H1 (cell line): ENCODE measurements at regions not wholly inside any gene's neighbourhood (a gene's known extent, or its start where the extent isn't known, plus 50 kb on each side); places are given as distances from the start of the nearest gene placed in this dataset.

Experiments used
- CTCF ChIA-PET: fragments of 300-600 bp; sonication (Branson Sonifier 250); formaldehyde crosslinking; loops from one replicate; lab custom pipeline; 2021; ENCODE audit not compliant: partially characterized antibody; lab: Charles Lee
- POLR2A ChIA-PET: fragments of 300-600 bp; sonication (Branson Sonifier 250); formaldehyde crosslinking; loops from one replicate; lab custom pipeline; 2021; ENCODE audit warnings: inconsistent platforms; ENCODE audit not compliant: partially characterized antibody; lab: Charles Lee
- DNase-seq, 2 experiments: peaks; one replicate each; pipeline versions ENCODE4 v3.0.0 to v3.0.0-alpha.2; 2010 to 2022; ENCODE audit warnings: low spot score in 2 of 2, low read depth in 1 of 2, mixed read lengths in 1 of 2
- FAIRE-seq: peaks from 2 replicates; lab custom pipeline; 2011; peaks lifted over from hg19 to GRCh38; lab: Jason Lieb, UNC
- H2AFZ ChIP-seq: 2 replicates; pipeline ENCODE4 v1.8.1; 2012; ENCODE audit warnings: low read length, inconsistent platforms
- H2AK5ac ChIP-seq: 2 replicates; pipeline ENCODE4 v1.6.1; 2013; ENCODE audit warnings: low read depth, low read length
- H2BK120ac ChIP-seq: replicated peaks from 2 replicates; pipeline ENCODE3; 2013; ENCODE audit warnings: low read depth, low read length, inconsistent platforms
- H2BK12ac ChIP-seq: 2 replicates; pipeline ENCODE4 v1.6.1; 2013; ENCODE audit warnings: low read depth, low read length
- H2BK15ac ChIP-seq: 2 replicates; pipeline ENCODE4 v1.6.1; 2013; ENCODE audit warnings: low read length
- H2BK20ac ChIP-seq: 2 replicates; pipeline ENCODE4 v1.6.1; 2013; ENCODE audit warnings: low read length
- H2BK5ac ChIP-seq: 2 replicates; pipeline ENCODE4 v1.6.1; 2013; ENCODE audit warnings: low read depth, low read length
- H3K14ac ChIP-seq: 2 replicates; pipeline ENCODE4 v1.6.1; 2013; ENCODE audit warnings: inconsistent platforms; ENCODE audit not compliant: insufficient read length
- H3K18ac ChIP-seq: 2 replicates; pipeline ENCODE4 v1.6.1; 2013; ENCODE audit warnings: low read length; ENCODE audit errors: extremely low read depth
- H3K23ac ChIP-seq: 2 replicates; pipeline ENCODE4 v1.6.1; 2013; ENCODE audit warnings: inconsistent platforms; ENCODE audit not compliant: insufficient read length
- H3K23me2 ChIP-seq: 2 replicates; pipeline ENCODE4 v1.6.1; 2013; ENCODE audit warnings: low read depth, low read length
- H3K27ac ChIP-seq: 2 replicates; pipeline ENCODE4 v1.6.1; 2011; ENCODE audit warnings: low read depth, low read length, inconsistent platforms
- H3K27me3 ChIP-seq, 4 experiments: replicated peaks in 1 of 4; 1 replicate in 1 of 4; 2 replicates in 3 of 4; pipeline versions ENCODE4 v1.6.1 to v1.8.1; 2011 to 2013; ENCODE audit warnings: low read length in 3 of 4, mild to moderate bottlenecking in 3 of 4, inconsistent platforms in 2 of 4, mixed read lengths in 2 of 4, moderate library complexity in 1 of 4; ENCODE audit not compliant: control insufficient read depth in 3 of 4, insufficient read depth in 3 of 4; ENCODE audit errors: extremely low read depth in 1 of 4
- H3K36me3 ChIP-seq, 4 experiments: 2 replicates each; pipeline versions ENCODE4 v1.6.1 to v1.8.1; 2011 to 2013; ENCODE audit warnings: mild to moderate bottlenecking in 4 of 4, low read length in 3 of 4, moderate library complexity in 2 of 4, control low read depth in 1 of 4, inconsistent platforms in 1 of 4; ENCODE audit not compliant: insufficient read depth in 4 of 4, control insufficient read depth in 2 of 4
- H3K4ac ChIP-seq: replicated peaks from 2 replicates; pipeline ENCODE3; 2013; ENCODE audit warnings: low read length, low read depth, mixed read lengths, inconsistent platforms; ENCODE audit not compliant: insufficient read length
- H3K4me1 ChIP-seq, 4 experiments: replicated peaks in 1 of 4; 1 replicate in 1 of 4; 2 replicates in 3 of 4; pipeline versions ENCODE4 v1.6.1 to v1.8.1; 2011 to 2013; ENCODE audit warnings: low read length in 3 of 4, inconsistent platforms in 2 of 4, mixed read lengths in 1 of 4; ENCODE audit not compliant: insufficient read depth in 4 of 4, control insufficient read depth in 3 of 4
- H3K4me2 ChIP-seq, 2 experiments: 2 replicates each; pipeline versions ENCODE4 v1.6.1 to v1.8.1; 2011 to 2013; ENCODE audit warnings: low read depth in 2 of 2, low read length in 2 of 2, control low read depth in 1 of 2, inconsistent platforms in 1 of 2, mild to moderate bottlenecking in 1 of 2; ENCODE audit not compliant: insufficient read depth in 1 of 2
- H3K4me3 ChIP-seq, 4 experiments: fragments of 200-600, 300-600 bp in 1 of 4; sonication (generic), shearing (Covaris generic), sonication (Bioruptor Twin) in 1 of 4; 2 replicates each; pipeline versions ENCODE4 v1.5.1 to v1.8.1; 2011 to 2016; ENCODE audit warnings: low read length in 4 of 4, low read depth in 3 of 4, control low read depth in 2 of 4, inconsistent platforms in 2 of 4, mild to moderate bottlenecking in 2 of 4, mixed read lengths in 1 of 4, moderate library complexity in 1 of 4; ENCODE audit not compliant: insufficient read depth in 2 of 4; ENCODE audit errors: extremely low read depth in 1 of 4
- H3K56ac ChIP-seq: replicated peaks from 2 replicates; pipeline ENCODE3; 2013; ENCODE audit warnings: low read depth, mild to moderate bottlenecking, mixed read lengths, low read length, inconsistent platforms; ENCODE audit not compliant: insufficient read length
- H3K79me1 ChIP-seq: 2 replicates; pipeline ENCODE4 v1.6.1; 2013; ENCODE audit warnings: low read depth, low read length, control low read depth
- H3K79me2 ChIP-seq, 2 experiments: 2 replicates each; pipeline versions ENCODE4 v1.6.1 to v1.8.1; 2012 to 2013; ENCODE audit warnings: low read length in 2 of 2, mild to moderate bottlenecking in 2 of 2, inconsistent platforms in 1 of 2; ENCODE audit not compliant: insufficient read depth in 2 of 2, control insufficient read depth in 1 of 2
- H3K9ac ChIP-seq, 4 experiments: replicated peaks in 1 of 4; 1 replicate in 1 of 4; 2 replicates in 3 of 4; pipeline versions ENCODE4 v1.6.1 to v1.8.1; 2011 to 2013; ENCODE audit warnings: low read depth in 3 of 4, low read length in 3 of 4, control low read depth in 2 of 4, mild to moderate bottlenecking in 2 of 4, moderate library complexity in 2 of 4, inconsistent platforms in 1 of 4; ENCODE audit errors: extremely low read depth in 1 of 4
- H3K9me3 ChIP-seq, 2 experiments: 2 replicates each; pipeline versions ENCODE4 v1.6.1 to v1.8.1; 2012 to 2013; ENCODE audit warnings: mild to moderate bottlenecking in 2 of 2, moderate library complexity in 2 of 2, control low read depth in 1 of 2, inconsistent platforms in 1 of 2, low read depth in 1 of 2, low read length in 1 of 2, mixed read lengths in 1 of 2; ENCODE audit not compliant: insufficient read depth in 2 of 2
- H4K20me1 ChIP-seq, 2 experiments: replicated peaks in 1 of 2; 2 replicates each; pipeline versions ENCODE3 to v1.8.1; 2011 to 2013; ENCODE audit warnings: inconsistent platforms in 2 of 2, low read length in 2 of 2, mild to moderate bottlenecking in 1 of 2; ENCODE audit not compliant: insufficient read depth in 2 of 2, control insufficient read depth in 1 of 2
- H4K5ac ChIP-seq: 2 replicates; pipeline ENCODE4 v1.6.1; 2013; ENCODE audit warnings: low read length, low read depth, mixed read lengths, inconsistent platforms; ENCODE audit not compliant: insufficient read length
- H4K8ac ChIP-seq: 2 replicates; pipeline ENCODE4 v1.8.0; 2013; ENCODE audit warnings: mild to moderate bottlenecking, moderate library complexity, low read length, inconsistent platforms; ENCODE audit not compliant: insufficient read depth; ENCODE audit errors: extremely low read depth
- H4K91ac ChIP-seq: replicated peaks from 2 replicates; pipeline ENCODE3; 2013; ENCODE audit warnings: low read length, mixed read lengths, inconsistent platforms; ENCODE audit not compliant: insufficient read length
- WGBS, 2 experiments: shearing (Covaris generic) in 1 of 2; methylation state at CpG; one replicate each; pipeline versions ENCODE4 v1.1.6 to v1.1.7; 2013 to 2015; ENCODE audit warnings: low lambda C conversion rate in 2 of 2, mixed read lengths in 2 of 2, inconsistent platforms in 1 of 2, low coverage in 1 of 2, missing lambda C conversion rate in 1 of 2; ENCODE audit not compliant: insufficient replicate concordance in 2 of 2, insufficient coverage in 1 of 2, insufficient read length in 1 of 2; ENCODE audit errors: extremely low coverage in 1 of 2, missing lambda C conversion rate in 1 of 2; 5-methylcytosine and 5-hydroxymethylcytosine counted together

DNA sequence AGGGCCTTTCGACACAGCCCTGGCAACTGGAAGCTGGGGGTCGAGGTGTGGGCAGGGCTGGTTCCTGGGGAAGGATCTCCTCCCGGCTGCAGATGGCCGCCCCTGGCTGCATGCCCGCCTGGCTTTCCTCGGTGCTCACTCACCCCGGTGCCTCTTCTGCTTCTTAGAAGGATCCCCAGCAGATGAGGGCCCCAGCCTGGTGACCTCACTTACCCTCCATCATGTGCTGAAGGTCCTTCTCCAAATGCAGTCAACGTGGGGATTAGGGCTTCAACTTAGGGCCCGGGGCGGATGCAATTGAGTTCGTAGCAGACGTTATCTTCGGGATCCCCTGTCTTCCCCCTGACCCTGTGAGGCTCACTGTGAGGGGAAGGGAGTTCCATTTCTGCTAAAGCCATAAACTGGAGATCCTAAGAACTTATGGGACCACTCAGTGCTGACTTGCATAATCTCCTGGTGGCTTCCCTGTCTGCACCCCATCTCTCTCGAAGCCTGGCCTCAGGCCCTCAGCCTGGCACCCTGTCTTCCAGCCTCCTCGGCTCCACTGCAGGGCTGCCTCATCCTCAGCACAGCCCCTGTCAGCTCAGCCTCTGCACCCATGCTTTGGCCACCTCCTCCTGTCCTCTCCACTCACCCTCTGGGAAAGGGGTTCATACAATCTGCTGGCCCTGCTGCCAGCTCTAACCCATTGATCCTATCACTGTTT is 92.6 kb downstream of the THBS2 start:
- no peaks in the 10 kb centered on the region for H4K20me1 ChIP-seq
- H3K56ac ChIP-seq = no peak overlapping the region
- no peak overlapping the region for H3K4me2 ChIP-seq
- H3K14ac ChIP-seq = no peak overlapping the region
- no peak overlapping the region for H2BK5ac ChIP-seq
- no peaks in the 10 kb centered on the region for H3K79me1 ChIP-seq
- POLR2A ChIA-PET = no interaction called here
- no peak overlapping the region for H3K4me3 ChIP-seq
- CTCF ChIA-PET = no interaction called here
- no peak overlapping the region for H3K4ac ChIP-seq
- H3K9ac ChIP-seq = no peak overlapping the region
- FAIRE-seq (no peak), DNase-seq (no peak)
- 95% methylated on average over 15 of the region's 15 CpGs; no CpG with 5 or more reads in 1 of the 2 experiments for WGBS, 2 experiments
- no peaks in the 10 kb centered on the region for H3K79me2 ChIP-seq
- H2BK12ac ChIP-seq = no peak overlapping the region
- no peaks in the 10 kb centered on the region for H3K23me2 ChIP-seq
- no peak overlapping the region for H4K5ac ChIP-seq
- H2AFZ ChIP-seq = no peak overlapping the region
- H4K8ac ChIP-seq = no peak overlapping the region; the same call in 1 of the 2 replicates
- H2BK20ac ChIP-seq = no peak overlapping the region
- no peak overlapping the region for H2BK15ac ChIP-seq
- peaks cover 0 to 3% of the 10 kb centered on the region in 2 experiments; a peak in 1 of 4 replicates for H3K9me3 ChIP-seq
- no peaks in the 10 kb centered on the region for H3K36me3 ChIP-seq
- no peak overlapping the region for H4K91ac ChIP-seq
- peaks cover 0 to 2% (median 0%) of the 10 kb centered on the region in 4 experiments; a peak in 1 of 7 replicates for H3K4me1 ChIP-seq
- no peak overlapping the region for H3K27ac ChIP-seq
- H3K18ac ChIP-seq = no peak overlapping the region
- H2AK5ac ChIP-seq = no peak overlapping the region
- H3K27me3 ChIP-seq = no peaks in the 10 kb centered on the region; a peak in 1 of 7 replicates
- no peak overlapping the region for H3K23ac ChIP-seq
- no peak overlapping the region for H2BK120ac ChIP-seq
